Fibroblast of villous mesenchyme (primary cell): ENCODE measurements at regions not wholly inside any gene's neighbourhood (a gene's known extent, or its start where the extent isn't known, plus 50 kb on each side); places are given as distances from the start of the nearest gene placed in this dataset.
A peak's percentile ranks its signal among the peaks of the same experiment; 100 is the strongest.

Source experiments
- DNase-seq: peaks from one replicate; pipeline ENCODE4 v3.0.0-alpha.2; 2010; ENCODE audit warnings: low read depth
- H3K4me3 ChIP-seq: 2 replicates; pipeline ENCODE4 v1.5.1; 2011; ENCODE audit warnings: low read depth, mild to moderate bottlenecking, low read length
- CTCF ChIP-seq: IDR thresholded peaks from 2 replicates; pipeline ENCODE4 v1.5.1; 2012; ENCODE audit warnings: low read depth, mild to moderate bottlenecking, low read length; ENCODE audit not compliant: insufficient read depth

GRCh38 chr3:132154619-132155018 is 119.8 kb upstream of the CPNE4 start:
- no peak overlapping the region for H3K4me3 ChIP-seq
- no peak for DNase-seq
- no peak for TF ChIP-seq CTCF

- no peak overlapping the region for H3K4me3 ChIP-seq
- TF ChIP-seq CTCF = no peak
Measured at GRCh38 chr3:132159145-132159544, 124.3 kb upstream of the CPNE4 start.

GRCh38 chr3:132160198-132160597 is 125.4 kb upstream of the CPNE4 start:
- no peak overlapping the region for H3K4me3 ChIP-seq
- no peak for TF ChIP-seq CTCF
- no peak for DNase-seq

More at GRCh38 chr3:132159145-132159544, 124.3 kb upstream of the CPNE4 start:
- DNase-seq = no peak

- H3K4me3 ChIP-seq = no peak overlapping the region
- no peak for TF ChIP-seq CTCF
- DNase-seq = no peak
Measured at GRCh38 chr3:132161608-132162007, 126.8 kb upstream of the CPNE4 start.

GRCh38 chr3:132164469-132165092 is 129.8 kb upstream of the CPNE4 start:
- peak; percentile 7 for DNase-seq
- no peak overlapping the region for H3K4me3 ChIP-seq
- no peak for TF ChIP-seq CTCF

- no peak for DNase-seq
- H3K4me3 ChIP-seq = no peak overlapping the region
- no peak for TF ChIP-seq CTCF
Measured at GRCh38 chr3:132167870-132168269, 133.1 kb upstream of the CPNE4 start.

- no peak for TF ChIP-seq CTCF
- H3K4me3 ChIP-seq = no peak overlapping the region
- DNase-seq = peak; percentile 2
Measured at GRCh38 chr3:132174500-132174899, 139.7 kb upstream of the CPNE4 start.
